Endothelial cell of umbilical vein (primary cell): ENCODE measurements at regions not wholly inside any gene's neighbourhood (a gene's known extent, or its start where the extent isn't known, plus 50 kb on each side); places are given as distances from the start of the nearest gene placed in this dataset.

Source experiments
- CTCF ChIP-seq, 2 donors: IDR thresholded peaks; 1 replicate in 1 of 2; 2 replicates in 1 of 2; pipeline ENCODE4 v1.5.1; 2011; ENCODE audit warnings: low read length in 2 of 2, mild to moderate bottlenecking in 2 of 2, moderate library complexity in 2 of 2, control low read depth in 1 of 2, inconsistent platforms in 1 of 2, low read depth in 1 of 2; ENCODE audit not compliant: insufficient read depth in 1 of 2; ENCODE audit errors: extremely low read depth in 1 of 2
- EZH2 ChIP-seq: IDR thresholded peaks from 2 replicates; pipeline ENCODE4 v1.6.1; 2012; ENCODE audit warnings: borderline replicate concordance, low read depth, mild to moderate bottlenecking, moderate library complexity, low read length, inconsistent platforms; ENCODE audit not compliant: severe bottlenecking
- FOS ChIP-seq: IDR thresholded peaks from 2 replicates; pipeline ENCODE4 v1.6.1; 2011; ENCODE audit warnings: mild to moderate bottlenecking, low read length, moderate library complexity, borderline replicate concordance; ENCODE audit not compliant: insufficient read depth
- JUN ChIP-seq: IDR thresholded peaks from 2 replicates; pipeline ENCODE4 v1.6.1; 2011; ENCODE audit warnings: borderline replicate concordance, low read depth; ENCODE audit not compliant: insufficient read length, insufficient read depth
- MAX ChIP-seq: IDR thresholded peaks from 2 replicates; pipeline ENCODE4 v1.6.1; 2011; ENCODE audit not compliant: insufficient read depth, insufficient read length
- POLR2A ChIP-seq: IDR thresholded peaks from 2 replicates; pipeline ENCODE4 v1.6.1; 2012; ENCODE audit warnings: low read depth, mild to moderate bottlenecking, control low read depth, low read length
- POLR2AphosphoS5 ChIP-seq: IDR thresholded peaks from 2 replicates; pipeline ENCODE4 v1.6.1; 2012; ENCODE audit warnings: low read depth, mild to moderate bottlenecking, control low read depth, low read length, moderate library complexity; ENCODE audit not compliant: insufficient read depth

DNA sequence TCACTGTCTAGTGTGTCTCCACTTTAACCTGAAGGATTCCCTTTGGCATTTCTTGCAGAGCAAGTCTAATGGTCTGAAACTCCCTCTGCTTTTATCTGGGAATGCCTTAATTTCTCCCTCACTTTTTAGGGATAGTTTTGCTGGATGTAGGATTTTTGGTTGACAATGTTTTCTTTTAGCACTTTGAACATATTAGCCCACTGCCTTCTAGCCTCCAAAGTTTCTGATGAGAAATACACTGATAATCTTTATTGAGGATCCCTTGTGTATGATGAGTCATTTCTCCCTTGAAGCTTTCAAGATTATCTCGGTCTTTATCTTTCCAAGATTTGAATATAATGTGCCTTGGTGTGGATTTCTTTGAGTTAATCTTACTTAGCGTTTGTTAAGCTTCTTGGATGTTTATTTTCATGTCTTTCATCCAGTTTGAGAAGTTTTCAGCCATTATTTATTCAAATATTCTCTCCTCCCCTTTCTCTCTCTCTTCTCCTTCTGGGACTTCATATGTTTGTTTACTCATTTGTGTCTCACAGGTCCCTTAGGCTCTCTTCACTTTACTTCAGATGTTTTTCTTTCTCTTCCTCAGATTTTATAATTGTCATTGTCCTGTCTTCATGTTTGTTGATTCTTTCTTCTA lies 53.1 kb downstream of the STYXL2 start:
- TF ChIP-seq EZH2 (no peak), POLR2A (no peak), POLR2AphosphoS5 (no peak), CTCF (IDR thresholded peaks at IDR 0.05; ENCODE audit: extremely low read depth in 1 of 2, insufficient read depth in 1 of 2, low read depth in 1 of 2, low read length in 2 of 2) (no peak), MAX (no peak), JUN (no peak), FOS (no peak)
